HCT116 (cell line): ENCODE measurements at regions not wholly inside any gene's neighbourhood (a gene's known extent, or its start where the extent isn't known, plus 50 kb on each side); places are given as distances from the start of the nearest gene placed in this dataset.
"Not testable (repeated sequence)": the region's sequence is repeated elsewhere in the genome, so short reads cannot be mapped to it uniquely, and the experiment has no call there.

Source experiments
- ATAC-seq: fragments of 200-7000 bp; cut with Tn5 transposase; 2 replicates; pipeline ENCODE4 v1.9.1; 2020; ENCODE audit warnings: mild to moderate bottlenecking, moderate library complexity
- BruUV-seq: library from RNA; stranded (reverse); fragments of 400-500 nt; replicated peaks from 2 replicates; lab custom pipeline; 2021; lab: Mats Ljungman, UMichigan
- CTCF ChIA-PET: fragments of 300-600 bp; sonication (Branson Sonifier 250); formaldehyde crosslinking; loops from one replicate; lab custom pipeline; 2021; ENCODE audit warnings: antibody characterized with exemption; lab: Charles Lee
- POLR2A ChIA-PET: fragments of 300-600, 350-600 bp; sonication (Branson Sonifier 250); formaldehyde crosslinking; loops from one replicate; lab custom pipeline; 2021; ENCODE audit warnings: antibody characterized with exemption; lab: Charles Lee
- RAD21 ChIA-PET, 2 experiments: fragments of 300-600 bp; sonication (Branson Sonifier 250); formaldehyde crosslinking; loops; one replicate each; lab custom pipeline; 2023; ENCODE audit warnings: low total read pairs in 2 of 2; ENCODE audit not compliant: uncharacterized antibody in 2 of 2, unreplicated experiment in 2 of 2, low non-redundant PET in 1 of 2; lab: Charles Lee
- DNase-seq: peaks from one replicate; pipeline ENCODE4 v3.0.0-alpha.2; 2010; ENCODE audit warnings: low read depth, low spot score
- H2AFZ ChIP-seq: fragments of 200-600 bp; shearing (Covaris generic), sonication (generic); 2 replicates; pipeline ENCODE4 v1.6.1; 2017; ENCODE audit warnings: low read depth, mixed run types, mixed read lengths, antibody characterized with exemption, low read length; ENCODE audit not compliant: poor library complexity, severe bottlenecking
- H3K27ac ChIP-seq: 2 replicates; pipeline ENCODE4 v1.5.1; 2012; ENCODE audit warnings: low read depth, low read length
- H3K27me3 ChIP-seq: fragments of 200-600 bp; sonication (generic); 2 replicates; pipeline ENCODE4 v1.6.1; 2016; ENCODE audit warnings: mixed run types, low read length, mixed read lengths; ENCODE audit not compliant: insufficient read depth
- H3K36me3 ChIP-seq, 2 experiments: fragments of 200-500 bp in 1 of 2; fragments of 200-600 bp in 1 of 2; sonication (Bioruptor generic) in 1 of 2; sonication (generic) in 1 of 2; 2 replicates each; pipeline versions ENCODE4 v1.5.1 to v1.6.1; 2014 to 2016; ENCODE audit warnings: low read length in 2 of 2, inconsistent platforms in 1 of 2, mixed read lengths in 1 of 2, mixed run types in 1 of 2; ENCODE audit not compliant: insufficient read depth in 2 of 2, control insufficient read depth in 1 of 2
- H3K4me1 ChIP-seq, 2 experiments: fragments of 200-600 bp in 1 of 2; sonication (generic) in 1 of 2; 2 replicates each; pipeline versions ENCODE4 v1.5.1 to v1.6.1; 2012 to 2017; ENCODE audit warnings: low read length in 2 of 2, inconsistent platforms in 1 of 2, mild to moderate bottlenecking in 1 of 2, mixed read lengths in 1 of 2, mixed run types in 1 of 2, moderate library complexity in 1 of 2; ENCODE audit not compliant: insufficient read depth in 2 of 2, control insufficient read depth in 1 of 2
- H3K4me2 ChIP-seq: fragments of 200-600 bp; sonication (generic); 2 replicates; pipeline ENCODE4 v1.6.1; 2017; ENCODE audit warnings: mixed run types, low read length, mixed read lengths
- H3K4me3 ChIP-seq, 2 experiments: fragments of 200-600 bp in 1 of 2; sonication (generic) in 1 of 2; replicated peaks in 1 of 2; 2 replicates each; pipeline ENCODE4 v1.5.1; 2011 to 2016; ENCODE audit warnings: low read length in 2 of 2, control low read depth in 1 of 2, low read depth in 1 of 2, mild to moderate bottlenecking in 1 of 2, mixed read lengths in 1 of 2, mixed run types in 1 of 2
- H3K79me2 ChIP-seq: fragments of 200-600 bp; sonication (generic); 2 replicates; pipeline ENCODE4 v1.6.1; 2017; ENCODE audit warnings: mild to moderate bottlenecking, mixed run types, low read length, moderate library complexity, mixed read lengths; ENCODE audit not compliant: insufficient read depth
- H3K9ac ChIP-seq: fragments of 200-600 bp; sonication (generic); 2 replicates; pipeline ENCODE4 v1.6.1; 2016; ENCODE audit warnings: low read length, mixed read lengths
- H3K9me2 ChIP-seq: fragments of 200-600 bp; sonication (generic), shearing (Covaris generic); 2 replicates; pipeline ENCODE4 v1.6.1; 2017; ENCODE audit warnings: mixed run types, mild to moderate bottlenecking, moderate library complexity; ENCODE audit not compliant: insufficient read depth
- H3K9me3 ChIP-seq, 2 experiments: fragments of 200-500 bp in 1 of 2; fragments of 200-600 bp in 1 of 2; sonication (Bioruptor generic) in 1 of 2; sonication (generic) in 1 of 2; 2 replicates each; pipeline ENCODE4 v1.6.1; 2014 to 2017; ENCODE audit warnings: low read length in 2 of 2, mixed read lengths in 2 of 2, inconsistent platforms in 1 of 2, low read depth in 1 of 2, mild to moderate bottlenecking in 1 of 2, mixed run types in 1 of 2, moderate library complexity in 1 of 2; ENCODE audit not compliant: control insufficient read depth in 1 of 2, insufficient read depth in 1 of 2
- H4K20me1 ChIP-seq: fragments of 200-600 bp; sonication (generic), shearing (Covaris generic); 2 replicates; pipeline ENCODE4 v1.6.1; 2017; ENCODE audit warnings: mixed run types, mild to moderate bottlenecking, moderate library complexity; ENCODE audit not compliant: insufficient read depth
- intact Hi-C: fragments of 100-400 bp; cut with micrococcal nuclease; formaldehyde crosslinking; loops from 2 replicates; pipeline ENCODE4 v1.10.0; 2022

DNA sequence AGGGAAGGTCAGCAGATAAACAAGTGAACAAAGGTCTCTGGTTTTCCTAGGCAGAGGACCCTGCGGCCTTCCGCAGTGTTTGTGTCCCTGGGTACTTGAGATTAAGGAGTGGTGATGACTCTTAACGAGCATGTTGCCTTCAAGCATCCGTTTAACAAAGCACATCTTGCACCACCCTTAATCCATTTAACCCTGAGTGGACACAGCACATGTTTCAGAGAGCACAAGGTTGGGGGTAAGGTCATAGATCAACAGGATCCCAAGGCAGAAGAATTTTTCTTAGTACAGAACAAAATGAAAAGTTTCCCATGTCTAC, 966.4 kb upstream of the DEFB115 start:
- CTCF ChIA-PET, H3K27me3 ChIP-seq, ATAC-seq, H4K20me1 ChIP-seq, H3K4me3 ChIP-seq, H3K9me3 ChIP-seq, H3K79me2 ChIP-seq, DNase-seq, POLR2A ChIA-PET, H3K9me2 ChIP-seq, H3K4me1 ChIP-seq, intact Hi-C loops, RAD21 ChIA-PET, H3K9ac ChIP-seq, BruUV-seq, H3K27ac ChIP-seq, H2AFZ ChIP-seq, H3K36me3 ChIP-seq: not testable (repeated sequence)
- H3K4me2 ChIP-seq: peak overlapping the region; percentile 33; the same call in 1 of the 2 replicates

DNA sequence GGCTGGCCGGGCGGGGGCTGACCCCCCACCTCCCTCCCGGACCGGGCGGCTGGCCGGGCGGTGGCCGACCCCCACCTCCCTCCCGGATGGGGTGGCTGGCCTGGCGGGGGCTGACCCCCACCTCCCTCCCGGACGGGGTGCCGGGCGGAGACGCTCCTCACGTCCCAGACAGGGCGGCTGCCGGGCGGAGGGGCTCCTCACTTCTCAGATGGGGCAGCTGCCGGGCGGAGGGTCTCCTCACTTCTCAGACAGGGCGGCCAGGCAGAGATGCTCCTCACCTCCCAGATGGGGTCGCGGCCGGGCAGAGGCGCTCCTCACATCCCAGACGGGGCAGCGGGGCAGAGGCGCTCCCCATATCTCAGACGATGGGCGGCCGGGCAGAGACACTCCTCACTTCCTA, 965.8 kb upstream of the DEFB115 start:
- H2AFZ ChIP-seq, H3K9me3 ChIP-seq, H3K9ac ChIP-seq, H3K27me3 ChIP-seq, H3K27ac ChIP-seq, H3K4me2 ChIP-seq, DNase-seq, H3K9me2 ChIP-seq, ATAC-seq, BruUV-seq, RAD21 ChIA-PET, H3K36me3 ChIP-seq, POLR2A ChIA-PET, CTCF ChIA-PET, H3K79me2 ChIP-seq, H3K4me3 ChIP-seq, intact Hi-C loops, H3K4me1 ChIP-seq, H4K20me1 ChIP-seq: not testable (repeated sequence)

DNA sequence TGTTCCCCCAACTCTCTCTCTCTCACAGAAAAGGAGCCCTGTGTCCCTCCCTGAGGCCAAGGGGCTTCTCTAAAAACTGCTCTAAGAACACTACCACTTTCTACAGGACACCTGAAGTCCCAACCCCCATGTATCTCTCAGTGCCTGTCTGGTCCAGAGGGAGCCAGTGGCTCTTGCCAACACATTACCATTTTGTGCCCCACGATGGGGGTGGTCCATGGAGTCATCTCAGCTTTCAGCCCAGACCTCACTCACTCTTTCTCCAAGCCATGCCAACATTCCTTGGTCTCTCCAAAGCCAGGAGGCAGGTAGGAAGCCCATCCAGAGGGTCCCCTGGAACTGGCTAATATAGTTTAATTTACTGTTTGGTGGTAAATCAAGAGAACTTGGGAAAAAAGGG, 962.1 kb upstream of the DEFB115 start:
- H3K4me1 ChIP-seq, H3K4me2 ChIP-seq, BruUV-seq, intact Hi-C loops, DNase-seq, POLR2A ChIA-PET, RAD21 ChIA-PET, H2AFZ ChIP-seq, H4K20me1 ChIP-seq, H3K9me2 ChIP-seq, H3K79me2 ChIP-seq, H3K9ac ChIP-seq, H3K9me3 ChIP-seq, H3K36me3 ChIP-seq, H3K4me3 ChIP-seq, CTCF ChIA-PET, H3K27me3 ChIP-seq, ATAC-seq, H3K27ac ChIP-seq: not testable (repeated sequence)

DNA sequence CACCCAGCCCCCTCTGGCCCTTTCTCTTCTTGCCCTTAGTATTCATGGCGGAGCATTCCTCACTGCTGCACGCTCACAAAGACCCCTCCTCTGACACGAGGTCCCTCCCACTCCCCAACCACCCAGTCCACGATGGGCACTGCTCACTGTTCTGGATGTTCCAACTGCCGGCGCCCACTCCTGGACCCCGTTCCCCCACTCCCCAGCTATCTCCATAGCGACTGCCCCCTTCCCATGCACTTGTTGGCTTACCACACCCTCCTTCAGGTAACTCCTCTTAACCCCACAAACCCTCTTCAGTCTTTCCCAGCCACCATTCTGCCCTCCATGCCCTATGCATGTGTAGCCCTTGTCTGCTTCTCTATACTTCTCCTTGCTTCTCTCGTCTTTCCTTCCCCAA, 961.5 kb upstream of the DEFB115 start:
- H2AFZ ChIP-seq, H3K4me1 ChIP-seq, DNase-seq, H3K79me2 ChIP-seq, ATAC-seq, RAD21 ChIA-PET, POLR2A ChIA-PET, H3K9ac ChIP-seq, H3K9me2 ChIP-seq, intact Hi-C loops, H3K36me3 ChIP-seq, H3K27me3 ChIP-seq, H3K9me3 ChIP-seq, CTCF ChIA-PET, H3K4me3 ChIP-seq, BruUV-seq, H3K27ac ChIP-seq, H4K20me1 ChIP-seq, H3K4me2 ChIP-seq: not testable (repeated sequence)
